DOHH2 (cell line): ENCODE measurements at regions not wholly inside any gene's neighbourhood (a gene's known extent, or its start where the extent isn't known, plus 50 kb on each side); places are given as distances from the start of the nearest gene placed in this dataset.

Experiments
- H3F3A ChIP-seq: fragments of 200-600 bp; sonication (generic), shearing (Covaris generic); 2 replicates; pipeline ENCODE4 v1.6.0; 2016; ENCODE audit warnings: antibody characterized with exemption, mild to moderate bottlenecking; ENCODE audit not compliant: control insufficient read depth, insufficient read depth
- H3K27ac ChIP-seq: fragments of 200-600 bp; sonication (generic); 2 replicates; pipeline ENCODE4 v1.5.1; 2014; ENCODE audit warnings: low read depth, mild to moderate bottlenecking, low read length, moderate library complexity
- H3K27me3 ChIP-seq: fragments of 200-600 bp; sonication (generic); 2 replicates; pipeline ENCODE4 v1.6.1; 2014; ENCODE audit warnings: mild to moderate bottlenecking, low read length, mixed read lengths; ENCODE audit not compliant: control insufficient read depth
- H3K36me3 ChIP-seq: fragments of 200-600 bp; sonication (generic); 2 replicates; pipeline ENCODE4 v1.6.1; 2014; ENCODE audit warnings: mild to moderate bottlenecking, low read length, moderate library complexity, mixed read lengths; ENCODE audit not compliant: control insufficient read depth
- H3K4me1 ChIP-seq: fragments of 200-600 bp; sonication (generic); 2 replicates; pipeline ENCODE4 v1.6.1; 2014; ENCODE audit warnings: mild to moderate bottlenecking, low read length, mixed read lengths; ENCODE audit not compliant: control insufficient read depth
- H3K4me2 ChIP-seq: fragments of 200-600 bp; sonication (generic); 2 replicates; pipeline ENCODE4 v1.6.0; 2014; ENCODE audit warnings: mild to moderate bottlenecking, low read length, moderate library complexity
- H3K4me3 ChIP-seq: fragments of 200-600 bp; sonication (generic); 2 replicates; pipeline ENCODE4 v1.5.1; 2014; ENCODE audit warnings: mild to moderate bottlenecking, low read length, mixed read lengths
- H3K79me2 ChIP-seq: fragments of 200-600 bp; sonication (generic); 2 replicates; pipeline ENCODE4 v1.6.1; 2014; ENCODE audit warnings: mild to moderate bottlenecking, low read length, mixed read lengths; ENCODE audit not compliant: control insufficient read depth
- H3K9me2 ChIP-seq: fragments of 200-600 bp; sonication (generic); replicated peaks from 2 replicates; pipeline ENCODE4 v1.6.1; 2014; ENCODE audit warnings: mild to moderate bottlenecking, low read length, mixed read lengths; ENCODE audit not compliant: control insufficient read depth
- H3K9me3 ChIP-seq: fragments of 200-600 bp; sonication (generic); 2 replicates; pipeline ENCODE4 v1.6.1; 2014; ENCODE audit warnings: antibody characterized with exemption, low read length, mixed read lengths; ENCODE audit not compliant: control insufficient read depth, insufficient read depth
- H4K20me1 ChIP-seq: fragments of 200-600 bp; sonication (generic); 2 replicates; pipeline ENCODE4 v1.6.0; 2014; ENCODE audit warnings: low read depth, mild to moderate bottlenecking, antibody characterized with exemption, low read length, moderate library complexity; ENCODE audit not compliant: control insufficient read depth, insufficient read depth
- EZH2phosphoT487 ChIP-seq: fragments of 200-600 bp; sonication (generic); IDR thresholded peaks from 2 replicates; pipeline ENCODE4 v1.6.1; 2017; ENCODE audit warnings: borderline replicate concordance, mild to moderate bottlenecking, antibody characterized with exemption, low read length, moderate library complexity, mixed read lengths
- TF ChIP-seq, protein P1 (sequence below): fragments of 200-600 bp; sonication (generic); IDR thresholded peaks from one replicate; pipeline ENCODE4 v1.5.1; 2014; ENCODE audit warnings: antibody characterized with exemption, mild to moderate bottlenecking, low read depth, low read length; ENCODE audit not compliant: poor library complexity, severe bottlenecking

DNA sequence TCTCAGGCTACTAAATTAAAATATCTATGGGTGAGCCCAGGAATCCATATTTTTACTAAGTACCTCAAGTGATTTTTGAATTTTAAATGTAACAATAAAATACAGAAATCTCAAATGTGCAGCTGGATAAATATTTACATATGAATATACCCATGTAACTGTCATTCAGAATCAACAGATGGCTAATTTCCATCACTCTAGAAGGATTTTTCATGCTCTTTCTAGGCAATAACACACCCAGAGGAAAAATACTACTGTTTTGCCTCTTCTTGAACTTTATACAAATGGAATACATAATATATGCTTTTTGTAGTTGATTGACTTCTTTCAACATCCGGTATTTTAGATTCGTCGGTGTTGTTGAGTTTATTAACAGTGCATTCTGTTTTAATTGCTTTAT, 601.3 kb upstream of the NECTIN3 start:
- TF ChIP-seq, protein P1, sequence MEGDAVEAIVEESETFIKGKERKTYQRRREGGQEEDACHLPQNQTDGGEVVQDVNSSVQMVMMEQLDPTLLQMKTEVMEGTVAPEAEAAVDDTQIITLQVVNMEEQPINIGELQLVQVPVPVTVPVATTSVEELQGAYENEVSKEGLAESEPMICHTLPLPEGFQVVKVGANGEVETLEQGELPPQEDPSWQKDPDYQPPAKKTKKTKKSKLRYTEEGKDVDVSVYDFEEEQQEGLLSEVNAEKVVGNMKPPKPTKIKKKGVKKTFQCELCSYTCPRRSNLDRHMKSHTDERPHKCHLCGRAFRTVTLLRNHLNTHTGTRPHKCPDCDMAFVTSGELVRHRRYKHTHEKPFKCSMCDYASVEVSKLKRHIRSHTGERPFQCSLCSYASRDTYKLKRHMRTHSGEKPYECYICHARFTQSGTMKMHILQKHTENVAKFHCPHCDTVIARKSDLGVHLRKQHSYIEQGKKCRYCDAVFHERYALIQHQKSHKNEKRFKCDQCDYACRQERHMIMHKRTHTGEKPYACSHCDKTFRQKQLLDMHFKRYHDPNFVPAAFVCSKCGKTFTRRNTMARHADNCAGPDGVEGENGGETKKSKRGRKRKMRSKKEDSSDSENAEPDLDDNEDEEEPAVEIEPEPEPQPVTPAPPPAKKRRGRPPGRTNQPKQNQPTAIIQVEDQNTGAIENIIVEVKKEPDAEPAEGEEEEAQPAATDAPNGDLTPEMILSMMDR = no peak
- no peak for TF ChIP-seq EZH2phosphoT487

DNA sequence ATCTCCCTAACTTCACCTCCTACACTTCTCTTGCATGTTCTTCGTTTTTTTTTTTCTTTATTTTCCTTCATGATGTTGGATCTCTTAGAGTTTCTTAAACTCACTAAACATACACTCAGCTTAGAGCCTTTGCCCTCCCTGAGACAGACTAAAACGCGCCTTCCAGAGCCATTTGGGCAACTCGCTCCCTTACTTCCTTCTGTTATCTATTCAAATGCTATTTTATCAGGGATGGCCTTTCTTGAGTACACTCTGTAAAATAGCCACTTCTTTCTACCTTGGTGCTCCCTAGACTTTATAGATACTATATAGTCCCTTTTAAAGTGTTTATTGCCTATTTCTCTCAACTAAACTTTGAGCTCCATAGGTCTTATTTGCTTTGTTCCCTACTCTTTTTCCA, 598.2 kb upstream of the NECTIN3 start:
- TF ChIP-seq, protein P1 = no peak
- no peak for TF ChIP-seq EZH2phosphoT487
- no peak overlapping the region for H3K4me3 ChIP-seq
- H3K36me3 ChIP-seq = no peaks in the 10 kb centered on the region
- no peaks in the 10 kb centered on the region for H3K79me2 ChIP-seq
- no peaks in the 10 kb centered on the region for H3K4me1 ChIP-seq
- no peaks in the 10 kb centered on the region for H3F3A ChIP-seq
- H4K20me1 ChIP-seq = no peaks in the 10 kb centered on the region
- H3K27ac ChIP-seq = no peak overlapping the region
- no peaks in the 10 kb centered on the region for H3K9me3 ChIP-seq
- H3K4me2 ChIP-seq = no peak overlapping the region
- H3K27me3 ChIP-seq = no peaks in the 10 kb centered on the region
- no peaks in the 10 kb centered on the region for H3K9me2 ChIP-seq

More for the DNA sequence above, 601.3 kb upstream of the NECTIN3 start:
- Histone ChIP-seq H4K20me1 (no peaks in the 10 kb centered on the region), H3F3A (no peaks in the 10 kb centered on the region), H3K4me1 (no peaks in the 10 kb centered on the region), H3K9me2 (no peaks in the 10 kb centered on the region), H3K79me2 (no peaks in the 10 kb centered on the region), H3K9me3 (no peaks in the 10 kb centered on the region), H3K36me3 (no peaks in the 10 kb centered on the region), H3K4me2 (no peak overlapping the region), H3K4me3 (no peak overlapping the region), H3K27ac (no peak overlapping the region), H3K27me3 (no peaks in the 10 kb centered on the region)

DNA sequence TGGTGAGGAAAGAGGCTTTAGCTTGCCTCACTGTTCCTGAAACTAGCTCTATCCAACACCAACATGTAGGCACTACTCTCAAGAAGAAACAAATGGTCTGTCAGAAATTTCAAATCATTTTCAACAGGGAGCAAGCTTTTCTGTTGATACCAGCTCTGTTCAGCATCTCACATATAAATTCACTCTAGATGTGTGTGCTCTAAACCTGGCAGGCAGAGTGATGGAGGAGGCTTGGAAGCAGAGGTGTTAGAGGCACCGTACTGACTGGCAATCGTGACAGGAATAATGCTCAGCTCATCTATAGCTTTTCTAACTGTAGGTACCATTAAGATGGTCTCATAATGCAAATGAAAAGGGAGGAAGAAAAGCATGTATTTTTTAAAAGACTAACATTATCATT, 597.2 kb upstream of the NECTIN3 start:
- Histone ChIP-seq H3K27ac (no peak overlapping the region), H3K27me3 (no peaks in the 10 kb centered on the region), H3F3A (no peaks in the 10 kb centered on the region), H3K4me2 (no peak overlapping the region), H3K36me3 (no peaks in the 10 kb centered on the region), H3K4me3 (no peak overlapping the region), H3K9me3 (no peaks in the 10 kb centered on the region), H3K4me1 (no peaks in the 10 kb centered on the region), H4K20me1 (no peaks in the 10 kb centered on the region), H3K9me2 (no peaks in the 10 kb centered on the region), H3K79me2 (no peaks in the 10 kb centered on the region)
- TF ChIP-seq, protein P1 = no peak
- no peak for TF ChIP-seq EZH2phosphoT487
